ENCODE measurements at regions not wholly inside any gene's neighbourhood (a gene's known extent, or its start where the extent isn't known, plus 50 kb on each side); places are given as distances from the start of the nearest gene placed in this dataset.

GRCh38 chr2:17326717-17327116 lies 191.5 kb downstream of the RAD51AP2 start:
- no peak overlapping the region for H3K4me3 ChIP-seq (ENCODE audit: low read length)
- H3K36me3 ChIP-seq (replicated peaks; ENCODE audit: low read depth, low read length), result no peaks in the 10 kb centered on the region
- no peak overlapping the region for H3K4me2 ChIP-seq (ENCODE audit: low read length)
- H4K20me1 ChIP-seq (ENCODE audit: insufficient read depth, low read length), result no peaks in the 10 kb centered on the region
- no peaks in the 10 kb centered on the region for H3K4me1 ChIP-seq (ENCODE audit: low read length)
- no peaks in the 10 kb centered on the region for H3K9me3 ChIP-seq (ENCODE audit: insufficient read depth, low read length)
- H3K79me2 ChIP-seq (ENCODE audit: low read length), result no peaks in the 10 kb centered on the region
- no peak overlapping the region for H2AFZ ChIP-seq (ENCODE audit: low read depth, low read length)
- no peaks in the 10 kb centered on the region for H3K27me3 ChIP-seq (ENCODE audit: low read depth, low read length)
- H3K9ac ChIP-seq (ENCODE audit: low read length), result no peak overlapping the region
- no peak for TF ChIP-seq EZH2phosphoT487 (IDR thresholded peaks at IDR 0.05; ENCODE audit: low read depth)
- TF ChIP-seq, protein P1, sequence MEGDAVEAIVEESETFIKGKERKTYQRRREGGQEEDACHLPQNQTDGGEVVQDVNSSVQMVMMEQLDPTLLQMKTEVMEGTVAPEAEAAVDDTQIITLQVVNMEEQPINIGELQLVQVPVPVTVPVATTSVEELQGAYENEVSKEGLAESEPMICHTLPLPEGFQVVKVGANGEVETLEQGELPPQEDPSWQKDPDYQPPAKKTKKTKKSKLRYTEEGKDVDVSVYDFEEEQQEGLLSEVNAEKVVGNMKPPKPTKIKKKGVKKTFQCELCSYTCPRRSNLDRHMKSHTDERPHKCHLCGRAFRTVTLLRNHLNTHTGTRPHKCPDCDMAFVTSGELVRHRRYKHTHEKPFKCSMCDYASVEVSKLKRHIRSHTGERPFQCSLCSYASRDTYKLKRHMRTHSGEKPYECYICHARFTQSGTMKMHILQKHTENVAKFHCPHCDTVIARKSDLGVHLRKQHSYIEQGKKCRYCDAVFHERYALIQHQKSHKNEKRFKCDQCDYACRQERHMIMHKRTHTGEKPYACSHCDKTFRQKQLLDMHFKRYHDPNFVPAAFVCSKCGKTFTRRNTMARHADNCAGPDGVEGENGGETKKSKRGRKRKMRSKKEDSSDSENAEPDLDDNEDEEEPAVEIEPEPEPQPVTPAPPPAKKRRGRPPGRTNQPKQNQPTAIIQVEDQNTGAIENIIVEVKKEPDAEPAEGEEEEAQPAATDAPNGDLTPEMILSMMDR (IDR thresholded peaks at IDR 0.05; ENCODE audit: low read depth, low read length), result no peak
- H3K27ac ChIP-seq (ENCODE audit: low read length), result no peak overlapping the region

DNA sequence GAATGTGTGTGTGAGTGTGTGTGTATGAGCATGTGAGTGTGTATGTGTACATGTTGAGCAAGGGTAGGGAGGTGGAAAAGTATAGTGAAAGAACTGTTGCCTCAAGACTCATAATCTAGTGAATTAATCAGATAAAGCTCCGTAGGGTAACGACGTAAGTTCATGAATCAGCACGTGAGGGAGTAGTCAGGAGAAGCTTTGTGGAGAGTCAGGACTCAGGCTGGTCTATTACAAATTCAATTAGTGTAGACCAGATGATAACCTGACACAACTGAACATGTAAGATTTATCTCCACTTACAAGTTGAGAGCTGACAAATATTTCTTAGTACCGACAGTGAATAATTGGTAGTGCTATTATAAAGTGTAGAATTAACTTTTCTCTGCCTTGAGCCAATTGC lies 194.5 kb downstream of the RAD51AP2 start:
- Histone ChIP-seq H3K4me3 (ENCODE audit: low read length) (no peak overlapping the region), H3K79me2 (ENCODE audit: low read length) (no peaks in the 10 kb centered on the region), H3K27ac (ENCODE audit: low read length) (no peak overlapping the region), H3K36me3 (replicated peaks; ENCODE audit: low read depth, low read length) (no peaks in the 10 kb centered on the region), H3K4me2 (ENCODE audit: low read length) (no peak overlapping the region), H2AFZ (ENCODE audit: low read depth, low read length) (no peak overlapping the region), H3K9ac (ENCODE audit: low read length) (no peak overlapping the region), H3K27me3 (ENCODE audit: low read depth, low read length) (no peaks in the 10 kb centered on the region), H3K4me1 (ENCODE audit: low read length) (no peaks in the 10 kb centered on the region), H3K9me3 (ENCODE audit: insufficient read depth, low read length) (no peaks in the 10 kb centered on the region), H4K20me1 (ENCODE audit: insufficient read depth, low read length) (no peaks in the 10 kb centered on the region)
- TF ChIP-seq, protein P1 (IDR thresholded peaks at IDR 0.05; ENCODE audit: low read depth, low read length), result no peak
- TF ChIP-seq EZH2phosphoT487 (IDR thresholded peaks at IDR 0.05; ENCODE audit: low read depth), result no peak

DNA sequence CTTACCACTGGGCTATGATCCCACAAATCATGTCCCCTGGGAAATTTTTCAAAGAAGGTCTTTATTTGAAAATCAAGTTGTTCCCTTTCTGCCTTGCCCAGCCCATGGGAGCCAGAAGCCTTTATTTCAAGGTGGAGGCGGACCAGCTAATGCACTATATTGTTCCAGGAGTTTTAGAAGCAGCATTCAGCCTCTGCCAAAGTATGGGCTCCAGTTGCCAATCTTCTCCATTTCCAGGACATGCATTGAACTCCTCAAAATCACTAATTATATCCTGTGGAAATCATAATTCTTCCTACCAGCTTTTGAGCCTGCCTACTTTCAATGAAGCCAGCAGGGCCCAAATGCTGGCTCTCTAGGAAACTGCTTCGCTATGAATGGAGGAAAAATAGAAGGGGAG lies 195.8 kb downstream of the RAD51AP2 start:
- no peaks in the 10 kb centered on the region for H3K79me2 ChIP-seq (ENCODE audit: low read length)
- TF ChIP-seq EZH2phosphoT487 (IDR thresholded peaks at IDR 0.05; ENCODE audit: low read depth), result no peak
- TF ChIP-seq, protein P1 (IDR thresholded peaks at IDR 0.05; ENCODE audit: low read depth, low read length), result no peak
- H2AFZ ChIP-seq (ENCODE audit: low read depth, low read length), result no peak overlapping the region

GRCh38 chr2:17319090-17319489 lies 199.2 kb downstream of the RAD51AP2 start:
- no peaks in the 10 kb centered on the region for H3K79me2 ChIP-seq (ENCODE audit: low read length)
- H3K27me3 ChIP-seq (ENCODE audit: low read depth, low read length), result no peaks in the 10 kb centered on the region
- H3K9ac ChIP-seq (ENCODE audit: low read length), result no peak overlapping the region
- TF ChIP-seq EZH2phosphoT487 (IDR thresholded peaks at IDR 0.05; ENCODE audit: low read depth), result no peak
- TF ChIP-seq, protein P1 (IDR thresholded peaks at IDR 0.05; ENCODE audit: low read depth, low read length), result no peak
- no peak overlapping the region for H3K4me3 ChIP-seq (ENCODE audit: low read length)
- H2AFZ ChIP-seq (ENCODE audit: low read depth, low read length), result no peak overlapping the region
- H3K4me2 ChIP-seq (ENCODE audit: low read length), result no peak overlapping the region
- H3K9me3 ChIP-seq (ENCODE audit: insufficient read depth, low read length), result no peaks in the 10 kb centered on the region
- H3K27ac ChIP-seq (ENCODE audit: low read length), result no peak overlapping the region
- no peaks in the 10 kb centered on the region for H3K4me1 ChIP-seq (ENCODE audit: low read length)
- H3K36me3 ChIP-seq (replicated peaks; ENCODE audit: low read depth, low read length), result no peaks in the 10 kb centered on the region
- no peaks in the 10 kb centered on the region for H4K20me1 ChIP-seq (ENCODE audit: insufficient read depth, low read length)

More for the DNA sequence above, 195.8 kb downstream of the RAD51AP2 start:
- Histone ChIP-seq H3K27ac (ENCODE audit: low read length) (no peak overlapping the region), H3K36me3 (replicated peaks; ENCODE audit: low read depth, low read length) (no peaks in the 10 kb centered on the region), H3K4me1 (ENCODE audit: low read length) (no peaks in the 10 kb centered on the region), H4K20me1 (ENCODE audit: insufficient read depth, low read length) (no peaks in the 10 kb centered on the region), H3K9ac (ENCODE audit: low read length) (no peak overlapping the region), H3K9me3 (ENCODE audit: insufficient read depth, low read length) (no peaks in the 10 kb centered on the region), H3K27me3 (ENCODE audit: low read depth, low read length) (no peaks in the 10 kb centered on the region), H3K4me3 (ENCODE audit: low read length) (no peak overlapping the region), H3K4me2 (ENCODE audit: low read length) (no peak overlapping the region)
